GM13976 (cell line): ENCODE measurements at regions not wholly inside any gene's neighbourhood (a gene's known extent, or its start where the extent isn't known, plus 50 kb on each side); places are given as distances from the start of the nearest gene placed in this dataset.
"Not testable (repeated sequence)": the region's sequence is repeated elsewhere in the genome, so short reads cannot be mapped to it uniquely, and the experiment has no call there.

Experiments
- DNase-seq: peaks from one replicate; pipeline ENCODE4 v3.0.0; 2012; ENCODE audit warnings: low spot score
- in situ Hi-C: fragments of 300-500 bp; cut with MboI; formaldehyde crosslinking; loops from one replicate; pipeline ENCODE4 v1.12.0; 2022; ENCODE audit warnings: low sequenced_read_pairs, mixed read lengths, inconsistent platforms; ENCODE audit not compliant: unreplicated experiment
- TF ChIP-seq, protein P1 (sequence below): IDR thresholded peaks from 2 replicates; pipeline ENCODE4 v1.5.1; 2012; ENCODE audit warnings: borderline replicate concordance, mild to moderate bottlenecking; ENCODE audit not compliant: insufficient read depth; ENCODE audit errors: extremely low read depth, missing control alignments, control extremely low read depth

GRCh38 chr3:6416049-6416661 is 444.8 kb upstream of the GRM7 start:
- TF ChIP-seq, protein P1, sequence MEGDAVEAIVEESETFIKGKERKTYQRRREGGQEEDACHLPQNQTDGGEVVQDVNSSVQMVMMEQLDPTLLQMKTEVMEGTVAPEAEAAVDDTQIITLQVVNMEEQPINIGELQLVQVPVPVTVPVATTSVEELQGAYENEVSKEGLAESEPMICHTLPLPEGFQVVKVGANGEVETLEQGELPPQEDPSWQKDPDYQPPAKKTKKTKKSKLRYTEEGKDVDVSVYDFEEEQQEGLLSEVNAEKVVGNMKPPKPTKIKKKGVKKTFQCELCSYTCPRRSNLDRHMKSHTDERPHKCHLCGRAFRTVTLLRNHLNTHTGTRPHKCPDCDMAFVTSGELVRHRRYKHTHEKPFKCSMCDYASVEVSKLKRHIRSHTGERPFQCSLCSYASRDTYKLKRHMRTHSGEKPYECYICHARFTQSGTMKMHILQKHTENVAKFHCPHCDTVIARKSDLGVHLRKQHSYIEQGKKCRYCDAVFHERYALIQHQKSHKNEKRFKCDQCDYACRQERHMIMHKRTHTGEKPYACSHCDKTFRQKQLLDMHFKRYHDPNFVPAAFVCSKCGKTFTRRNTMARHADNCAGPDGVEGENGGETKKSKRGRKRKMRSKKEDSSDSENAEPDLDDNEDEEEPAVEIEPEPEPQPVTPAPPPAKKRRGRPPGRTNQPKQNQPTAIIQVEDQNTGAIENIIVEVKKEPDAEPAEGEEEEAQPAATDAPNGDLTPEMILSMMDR = no peak
- in situ Hi-C loops = no loop called here

GRCh38 chr3:6417174-6417573 is 443.7 kb upstream of the GRM7 start:
- TF ChIP-seq, protein P1 = no peak
- DNase-seq = no peak
- in situ Hi-C loops = no loop called here

More at GRCh38 chr3:6416049-6416661, 444.8 kb upstream of the GRM7 start:
- no peak for DNase-seq

- no peak for DNase-seq
- in situ Hi-C loops = no loop called here
- TF ChIP-seq, protein P1 = no peak
Observed at GRCh38 chr3:6418485-6418884, 442.4 kb upstream of the GRM7 start.

DNA sequence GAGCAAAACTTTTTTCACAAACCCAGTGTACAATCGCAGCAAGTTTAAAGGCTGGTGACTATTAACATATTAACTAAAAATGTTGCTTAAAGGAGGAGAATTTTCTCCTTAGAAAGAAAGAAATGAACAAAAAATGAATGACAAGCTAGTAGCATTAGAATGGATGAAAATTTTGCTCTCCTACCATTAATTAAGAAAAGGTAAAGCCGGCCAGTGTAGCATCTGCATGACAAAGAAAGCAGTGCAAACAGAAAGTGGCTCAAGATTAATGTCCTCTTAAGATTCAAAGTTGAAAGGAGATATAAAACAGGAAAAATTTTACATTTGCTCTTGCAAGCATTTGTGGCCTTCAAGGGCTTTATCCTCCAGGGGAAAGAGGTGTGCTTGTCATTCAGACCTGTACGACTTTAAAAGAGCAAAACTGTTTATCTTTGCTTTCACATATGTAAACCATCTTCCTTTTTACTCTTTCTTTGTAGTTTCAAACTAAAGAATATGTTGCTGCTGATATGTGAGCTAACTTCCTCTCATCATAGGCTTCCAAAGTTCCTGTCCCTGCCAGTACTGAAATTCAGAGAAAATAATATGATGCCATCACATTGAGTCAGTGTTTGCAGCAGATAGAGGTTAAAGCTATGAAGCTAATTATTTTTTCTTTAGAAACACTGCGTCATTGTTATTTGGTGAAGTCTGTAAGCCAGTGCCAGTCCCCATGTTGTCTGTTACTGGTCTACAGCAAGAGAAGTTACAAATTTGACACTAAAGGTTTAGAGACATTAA is 439.1 kb upstream of the GRM7 start:
- TF ChIP-seq, protein P1 = no peak
- DNase-seq = no peak
- in situ Hi-C loops = no loop called here

DNA sequence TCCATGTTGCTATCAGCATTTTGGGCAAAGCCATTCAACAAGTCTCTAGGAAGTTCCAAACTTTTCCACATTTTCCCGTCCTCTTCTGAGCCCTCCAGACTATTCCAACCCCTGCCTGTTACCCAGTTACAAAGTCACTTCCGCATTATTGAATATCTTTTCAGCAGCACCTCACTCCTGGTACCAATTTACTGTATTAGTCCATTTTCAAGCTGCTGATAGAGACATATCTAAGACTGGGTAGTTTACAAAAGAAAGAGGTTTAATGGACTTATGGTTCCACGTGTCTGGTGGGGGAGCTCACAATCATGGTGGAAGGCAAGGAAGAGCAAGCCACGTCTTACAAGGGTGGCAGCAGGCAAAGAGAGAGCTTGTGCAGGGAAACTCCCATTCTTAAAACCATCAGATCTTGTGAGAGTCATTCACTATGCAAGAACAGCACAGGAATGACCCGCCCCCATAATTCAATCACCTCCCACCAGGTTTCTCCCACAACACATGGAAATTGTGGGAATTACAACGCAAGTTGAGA is 435.6 kb upstream of the GRM7 start:
- in situ Hi-C loops = no loop called here
- TF ChIP-seq, protein P1 = no peak

DNA sequence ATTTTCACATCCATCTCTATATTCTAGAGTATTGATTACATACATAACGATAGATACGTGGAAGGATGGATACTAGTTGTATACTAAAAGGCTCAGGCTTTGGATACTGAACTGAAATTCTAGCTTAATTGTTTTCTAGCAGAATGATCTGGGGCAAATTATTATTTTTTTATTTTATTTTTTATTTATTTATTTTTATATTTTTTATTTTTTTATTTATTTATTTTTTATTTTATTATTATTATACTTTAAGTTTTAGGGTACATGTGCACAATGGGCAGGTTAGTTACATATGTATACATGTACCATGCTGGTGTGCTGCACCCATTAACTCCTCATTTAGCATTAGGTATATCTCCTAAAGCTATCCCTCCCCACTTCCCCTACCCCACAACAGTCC is 432.6 kb upstream of the GRM7 start:
- DNase-seq, in situ Hi-C loops: not testable (repeated sequence)

More for the DNA sequence above, 435.6 kb upstream of the GRM7 start:
- no peak for DNase-seq

DNA sequence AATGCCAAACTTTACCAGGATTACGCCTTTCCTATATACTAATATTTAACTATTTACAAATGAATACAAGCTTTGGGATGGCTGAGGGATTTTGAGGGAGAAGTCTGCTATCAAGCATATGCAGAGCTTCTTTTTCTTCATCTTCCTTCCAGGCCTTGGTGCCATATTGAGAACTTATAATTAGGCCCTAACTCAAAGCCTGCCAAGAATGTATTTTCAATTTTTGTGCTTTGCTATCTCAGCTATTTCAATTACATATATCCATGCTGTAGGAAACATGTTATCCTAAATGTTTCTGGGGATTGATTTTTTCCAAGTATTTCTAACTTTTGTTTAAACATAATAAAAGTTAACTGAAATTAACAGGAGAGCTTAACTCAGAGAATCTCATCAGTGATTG is 425.0 kb upstream of the GRM7 start:
- DNase-seq = no peak
- in situ Hi-C loops = no loop called here
- TF ChIP-seq, protein P1 = no peak
